SU-DHL-6 (cell line): ENCODE measurements at regions not wholly inside any gene's neighbourhood (a gene's known extent, or its start where the extent isn't known, plus 50 kb on each side); places are given as distances from the start of the nearest gene placed in this dataset.

ENCODE experiments used
- H2AFZ ChIP-seq: fragments of 200-600 bp; sonication (generic); 2 replicates; pipeline ENCODE4 v1.6.1; 2014; ENCODE audit warnings: low read depth, mild to moderate bottlenecking, moderate library complexity, mixed read lengths, antibody characterized with exemption, low read length; ENCODE audit not compliant: severe bottlenecking
- H3F3A ChIP-seq: fragments of 200-600 bp; shearing (Covaris generic); 2 replicates; pipeline ENCODE4 v1.6.0; 2016; ENCODE audit warnings: antibody characterized with exemption, mild to moderate bottlenecking; ENCODE audit not compliant: insufficient read depth
- H3K27ac ChIP-seq: fragments of 200-600 bp; sonication (generic); 2 replicates; pipeline ENCODE4 v1.5.1; 2016; ENCODE audit warnings: low read depth, mild to moderate bottlenecking, low read length, moderate library complexity, mixed read lengths
- H3K27me3 ChIP-seq: fragments of 200-600 bp; sonication (generic), shearing (Covaris generic); 2 replicates; pipeline ENCODE4 v1.6.0; 2014; ENCODE audit warnings: mild to moderate bottlenecking, low read length
- H3K36me3 ChIP-seq: fragments of 200-600 bp; sonication (generic); 2 replicates; pipeline ENCODE4 v1.6.1; 2014; ENCODE audit warnings: mild to moderate bottlenecking, low read length, mixed read lengths
- H3K4me2 ChIP-seq: fragments of 300-600, 200-600 bp; shearing (Covaris generic), sonication (generic); 2 replicates; pipeline ENCODE4 v1.6.0; 2014; ENCODE audit warnings: low read length, low read depth, mild to moderate bottlenecking; ENCODE audit not compliant: poor library complexity, severe bottlenecking
- H3K4me3 ChIP-seq: fragments of 200-600 bp; sonication (generic); 2 replicates; pipeline ENCODE4 v1.5.1; 2014; ENCODE audit warnings: antibody characterized with exemption, low read length, mild to moderate bottlenecking, mixed read lengths; ENCODE audit not compliant: insufficient read depth, poor library complexity, severe bottlenecking
- H3K79me2 ChIP-seq: fragments of 200-600 bp; sonication (generic); 2 replicates; pipeline ENCODE4 v1.6.1; 2014; ENCODE audit warnings: mild to moderate bottlenecking, low read length, moderate library complexity; ENCODE audit not compliant: insufficient read depth
- H3K9ac ChIP-seq: fragments of 200-600 bp; sonication (generic); 2 replicates; pipeline ENCODE4 v1.7.0; 2014; ENCODE audit warnings: mild to moderate bottlenecking, low read length
- H3K9me2 ChIP-seq: fragments of 200-600 bp; sonication (generic); replicated peaks from 2 replicates; pipeline ENCODE4 v1.6.1; 2014; ENCODE audit warnings: low read length; ENCODE audit not compliant: insufficient read depth
- H3K9me3 ChIP-seq: fragments of 200-600 bp; sonication (generic); 2 replicates; pipeline ENCODE4 v1.6.1; 2014; ENCODE audit warnings: low read length, mixed read lengths; ENCODE audit not compliant: insufficient read depth
- H4K20me1 ChIP-seq: fragments of 200-600 bp; sonication (generic); 2 replicates; pipeline ENCODE4 v1.6.1; 2014; ENCODE audit warnings: low read depth, mild to moderate bottlenecking, antibody characterized with exemption, low read length, moderate library complexity, mixed read lengths
- EZH2phosphoT487 ChIP-seq: fragments of 200-600 bp; sonication (generic), shearing (Covaris generic); conservative IDR thresholded peaks from 2 replicates; pipeline ENCODE4 v1.6.1; 2018; ENCODE audit warnings: mild to moderate bottlenecking, antibody characterized with exemption, low read length, moderate library complexity, mixed read lengths
- TF ChIP-seq, protein P1 (sequence below): fragments of 200-600 bp; sonication (generic); IDR thresholded peaks from one replicate; pipeline ENCODE4 v1.5.1; 2017; ENCODE audit warnings: antibody characterized with exemption, mild to moderate bottlenecking, low read length, moderate library complexity; ENCODE audit not compliant: insufficient read depth, poor library complexity, severe bottlenecking

DNA sequence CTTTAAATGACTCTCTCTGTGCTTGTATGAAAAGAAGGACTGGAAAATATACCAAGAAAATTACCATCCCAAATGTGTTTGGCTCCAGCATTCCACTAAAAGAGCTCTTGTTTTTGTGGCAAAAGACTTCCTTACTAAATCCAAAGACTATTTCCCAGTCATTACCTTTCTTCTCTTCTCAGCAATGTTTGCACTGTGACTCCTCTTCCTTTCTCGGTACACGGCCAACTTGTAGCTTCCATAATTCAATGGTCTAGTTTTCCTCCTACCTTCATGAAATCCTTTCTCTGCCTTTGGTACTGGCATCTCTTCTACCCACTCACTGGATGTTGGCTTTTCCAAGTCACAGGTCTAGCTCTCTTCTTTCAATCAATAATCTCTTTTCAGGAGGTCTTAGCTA is 568.5 kb upstream of the JAG1 start:
- no peaks in the 10 kb centered on the region for H3K36me3 ChIP-seq
- no peaks in the 10 kb centered on the region for H4K20me1 ChIP-seq
- H3K9me3 ChIP-seq: no peaks in the 10 kb centered on the region
- no peak overlapping the region for H3K9ac ChIP-seq
- no peaks in the 10 kb centered on the region for H3K79me2 ChIP-seq
- H3K4me2 ChIP-seq: no peak overlapping the region
- TF ChIP-seq, protein P1, sequence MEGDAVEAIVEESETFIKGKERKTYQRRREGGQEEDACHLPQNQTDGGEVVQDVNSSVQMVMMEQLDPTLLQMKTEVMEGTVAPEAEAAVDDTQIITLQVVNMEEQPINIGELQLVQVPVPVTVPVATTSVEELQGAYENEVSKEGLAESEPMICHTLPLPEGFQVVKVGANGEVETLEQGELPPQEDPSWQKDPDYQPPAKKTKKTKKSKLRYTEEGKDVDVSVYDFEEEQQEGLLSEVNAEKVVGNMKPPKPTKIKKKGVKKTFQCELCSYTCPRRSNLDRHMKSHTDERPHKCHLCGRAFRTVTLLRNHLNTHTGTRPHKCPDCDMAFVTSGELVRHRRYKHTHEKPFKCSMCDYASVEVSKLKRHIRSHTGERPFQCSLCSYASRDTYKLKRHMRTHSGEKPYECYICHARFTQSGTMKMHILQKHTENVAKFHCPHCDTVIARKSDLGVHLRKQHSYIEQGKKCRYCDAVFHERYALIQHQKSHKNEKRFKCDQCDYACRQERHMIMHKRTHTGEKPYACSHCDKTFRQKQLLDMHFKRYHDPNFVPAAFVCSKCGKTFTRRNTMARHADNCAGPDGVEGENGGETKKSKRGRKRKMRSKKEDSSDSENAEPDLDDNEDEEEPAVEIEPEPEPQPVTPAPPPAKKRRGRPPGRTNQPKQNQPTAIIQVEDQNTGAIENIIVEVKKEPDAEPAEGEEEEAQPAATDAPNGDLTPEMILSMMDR: no peak
- TF ChIP-seq EZH2phosphoT487: no peak
- H3K27me3 ChIP-seq: no peaks in the 10 kb centered on the region
- H3F3A ChIP-seq: no peaks in the 10 kb centered on the region
- H3K27ac ChIP-seq: no peak overlapping the region
- no peaks in the 10 kb centered on the region for H3K9me2 ChIP-seq
- no peak overlapping the region for H2AFZ ChIP-seq
- no peak overlapping the region for H3K4me3 ChIP-seq

DNA sequence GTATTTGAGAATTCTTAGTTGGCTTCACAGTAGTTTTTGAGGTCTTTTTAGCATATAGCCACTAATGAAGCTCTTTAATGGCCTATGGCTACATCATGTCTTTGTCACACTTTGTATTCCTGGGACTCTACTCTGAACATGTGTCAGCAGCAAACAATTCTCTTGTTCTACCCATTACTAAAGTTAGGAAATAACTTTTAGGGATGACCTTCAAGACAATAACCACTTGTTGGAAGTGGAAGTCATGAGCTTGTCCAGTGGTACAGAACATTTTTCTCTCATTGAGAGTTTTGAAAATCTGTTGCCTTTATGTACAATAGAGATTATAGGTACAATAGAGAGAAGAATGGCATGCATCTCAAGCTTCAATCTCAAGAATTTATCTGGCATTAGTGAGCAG is 571.6 kb upstream of the JAG1 start:
- Histone ChIP-seq H2AFZ (no peak overlapping the region), H3K4me3 (no peak overlapping the region), H3K9ac (no peak overlapping the region), H3K27me3 (no peaks in the 10 kb centered on the region), H4K20me1 (no peaks in the 10 kb centered on the region), H3K27ac (no peak overlapping the region), H3K4me2 (no peak overlapping the region), H3K36me3 (no peaks in the 10 kb centered on the region), H3K79me2 (no peaks in the 10 kb centered on the region), H3F3A (no peaks in the 10 kb centered on the region), H3K9me3 (no peaks in the 10 kb centered on the region), H3K9me2 (no peaks in the 10 kb centered on the region)
- no peak for TF ChIP-seq EZH2phosphoT487
- TF ChIP-seq, protein P1: no peak

DNA sequence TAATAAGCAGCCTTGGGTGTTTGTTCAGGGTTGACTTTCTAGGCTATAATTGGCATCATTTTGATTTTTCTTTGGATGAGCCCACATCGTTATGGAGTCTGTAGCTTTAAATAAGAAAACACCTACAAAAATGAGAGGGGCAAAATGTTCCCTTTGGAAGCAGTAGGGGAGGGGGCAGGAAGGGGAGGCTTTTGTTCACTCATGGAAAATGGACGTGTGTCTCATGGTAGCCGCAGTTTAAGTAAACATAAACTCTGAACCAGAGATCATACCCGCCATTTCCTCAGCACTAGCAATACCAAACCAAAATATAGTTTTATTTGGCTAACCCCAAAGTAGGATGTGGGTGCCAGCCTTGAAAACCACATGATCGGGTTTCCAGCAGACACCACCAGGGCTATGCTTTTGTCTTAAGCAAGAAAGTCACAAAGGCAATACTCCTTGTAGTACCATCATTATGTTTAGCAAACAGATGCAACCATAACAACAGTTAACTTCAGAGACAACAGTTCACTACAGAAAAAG is 572.5 kb upstream of the JAG1 start:
- Histone ChIP-seq H4K20me1 (no peaks in the 10 kb centered on the region), H3K36me3 (no peaks in the 10 kb centered on the region), H3K9ac (no peak overlapping the region), H2AFZ (no peak overlapping the region), H3K9me3 (no peaks in the 10 kb centered on the region), H3K9me2 (no peaks in the 10 kb centered on the region), H3F3A (no peaks in the 10 kb centered on the region), H3K4me2 (no peak overlapping the region), H3K27ac (no peak overlapping the region), H3K4me3 (no peak overlapping the region), H3K79me2 (no peaks in the 10 kb centered on the region), H3K27me3 (no peaks in the 10 kb centered on the region)
- no peak for TF ChIP-seq EZH2phosphoT487
- TF ChIP-seq, protein P1: no peak
